GM23338 (cell line): ENCODE measurements at regions not wholly inside any gene's neighbourhood (a gene's known extent, or its start where the extent isn't known, plus 50 kb on each side); places are given as distances from the start of the nearest gene placed in this dataset.

ENCODE experiments used
- ATAC-seq: fragments of 200-7000 bp; cut with Tn5 transposase; 3 replicates; pipeline ENCODE4 v1.9.1; 2020
- DNase-seq: peaks from one replicate; pipeline ENCODE4 v3.0.0-alpha.2; 2015; ENCODE audit warnings: low spot score
- H2AFZ ChIP-seq: fragments of 200-600 bp; sonication (generic); 2 replicates; pipeline ENCODE4 v1.8.0; 2016; ENCODE audit warnings: antibody characterized with exemption, mild to moderate bottlenecking, moderate library complexity
- H3F3A ChIP-seq: fragments of 200-600 bp; sonication (generic); replicated peaks from 2 replicates; pipeline ENCODE4 v1.8.0; 2017; ENCODE audit warnings: antibody characterized with exemption, mixed run types, low read depth
- H3K27ac ChIP-seq: fragments of 200-600 bp; sonication (generic); 2 replicates; pipeline ENCODE4 v1.6.1; 2016; ENCODE audit warnings: low read depth
- H3K27me3 ChIP-seq: fragments of 200-600 bp; sonication (generic); 2 replicates; pipeline ENCODE4 v1.8.0; 2016; ENCODE audit warnings: mild to moderate bottlenecking, mixed run types, moderate library complexity; ENCODE audit not compliant: insufficient read depth
- H3K36me3 ChIP-seq: fragments of 200-600 bp; sonication (generic); 2 replicates; pipeline ENCODE4 v1.8.0; 2016; ENCODE audit warnings: mild to moderate bottlenecking; ENCODE audit not compliant: insufficient read depth
- H3K4me1 ChIP-seq: fragments of 200-600 bp; sonication (generic); 2 replicates; pipeline ENCODE4 v1.8.0; 2016; ENCODE audit warnings: mild to moderate bottlenecking, moderate library complexity; ENCODE audit not compliant: insufficient read depth
- H3K4me2 ChIP-seq: fragments of 200-600 bp; sonication (generic); 2 replicates; pipeline ENCODE4 v1.7.1; 2017; ENCODE audit warnings: mixed run types
- H3K4me3 ChIP-seq: fragments of 200-600 bp; sonication (generic); 2 replicates; pipeline ENCODE4 v1.6.1; 2016; ENCODE audit warnings: mixed run types
- H3K79me2 ChIP-seq: fragments of 200-600 bp; sonication (generic); replicated peaks from 2 replicates; pipeline ENCODE4 v1.8.0; 2017; ENCODE audit warnings: mild to moderate bottlenecking; ENCODE audit not compliant: insufficient read depth
- H3K9me2 ChIP-seq: fragments of 200-600 bp; sonication (generic); 2 replicates; pipeline ENCODE4 v1.8.0; 2017; ENCODE audit not compliant: insufficient read depth
- H4K20me1 ChIP-seq: fragments of 200-600 bp; sonication (generic); replicated peaks from 2 replicates; pipeline ENCODE4 v1.8.0; 2017; ENCODE audit warnings: mild to moderate bottlenecking; ENCODE audit not compliant: insufficient read depth
- H3K27ac Mint-ChIP-seq: 2 replicates; pipeline ENCODE4 v1.8.0; 2020; ENCODE audit warnings: inconsistent platforms, mild to moderate bottlenecking, moderate library complexity, mixed read lengths
- H3K27me3 Mint-ChIP-seq: 3 replicates; pipeline ENCODE4 v1.8.0; 2022; ENCODE audit warnings: low read depth, mild to moderate bottlenecking, moderate library complexity, mixed read lengths, inconsistent platforms; ENCODE audit not compliant: insufficient read depth, poor library complexity
- H3K36me3 Mint-ChIP-seq: 3 replicates; pipeline ENCODE4 v1.8.0; 2021; ENCODE audit warnings: low read depth, mild to moderate bottlenecking, inconsistent platforms, moderate library complexity, mixed read lengths
- H3K4me1 Mint-ChIP-seq: 3 replicates; pipeline ENCODE4 v1.8.0; 2020; ENCODE audit warnings: mild to moderate bottlenecking, inconsistent platforms, mixed read lengths
- H3K4me3 Mint-ChIP-seq: 3 replicates; pipeline ENCODE4 v1.8.0; 2021; ENCODE audit warnings: moderate library complexity, mild to moderate bottlenecking, inconsistent platforms, mixed read lengths
- H3K9me3 Mint-ChIP-seq: 3 replicates; pipeline ENCODE4 v1.8.0; 2020; ENCODE audit warnings: moderate library complexity, mild to moderate bottlenecking, inconsistent platforms, mixed read lengths
- CREB1 ChIP-seq: fragments of 250-450 bp; sonication (Bioruptor Pico); IDR thresholded peaks from 2 replicates; pipeline ENCODE4 v1.5.0; 2020; ENCODE audit warnings: low read depth, mild to moderate bottlenecking, moderate library complexity
- EZH2 ChIP-seq: fragments of 200-600 bp; sonication (generic); IDR thresholded peaks from one replicate; pipeline ENCODE4 v1.8.0; 2017; ENCODE audit warnings: antibody characterized with exemption, mild to moderate bottlenecking, low read depth; ENCODE audit not compliant: unreplicated experiment
- EZH2phosphoT487 ChIP-seq: fragments of 200-600 bp; sonication (generic); IDR thresholded peaks from one replicate; pipeline ENCODE4 v1.8.1; 2018; ENCODE audit warnings: antibody characterized with exemption; ENCODE audit not compliant: unreplicated experiment
- JUNB ChIP-seq: IDR thresholded peaks from one replicate; pipeline ENCODE4 v1.6.1; 2016; ENCODE audit warnings: antibody characterized with exemption; ENCODE audit not compliant: unreplicated experiment
- NANOG ChIP-seq: IDR thresholded peaks from 2 replicates; pipeline ENCODE4 v1.6.1; 2016; ENCODE audit warnings: antibody characterized with exemption, borderline replicate concordance
- POLR2AphosphoS5 ChIP-seq: IDR thresholded peaks from 2 replicates; pipeline ENCODE4 v1.6.1; 2016; ENCODE audit warnings: antibody characterized with exemption, low read depth
- REST ChIP-seq: IDR thresholded peaks from one replicate; pipeline ENCODE4 v1.6.1; 2018; ENCODE audit warnings: antibody characterized with exemption; ENCODE audit not compliant: unreplicated experiment
- STAT1 ChIP-seq: IDR thresholded peaks from one replicate; pipeline ENCODE4 v1.6.1; 2016; ENCODE audit warnings: antibody characterized with exemption; ENCODE audit not compliant: unreplicated experiment
- ZNF462 ChIP-seq: fragments of 250-450 bp; sonication (Bioruptor Pico); IDR thresholded peaks from 2 replicates; pipeline ENCODE4 v1.5.0; 2020; ENCODE audit warnings: mild to moderate bottlenecking, moderate library complexity

DNA sequence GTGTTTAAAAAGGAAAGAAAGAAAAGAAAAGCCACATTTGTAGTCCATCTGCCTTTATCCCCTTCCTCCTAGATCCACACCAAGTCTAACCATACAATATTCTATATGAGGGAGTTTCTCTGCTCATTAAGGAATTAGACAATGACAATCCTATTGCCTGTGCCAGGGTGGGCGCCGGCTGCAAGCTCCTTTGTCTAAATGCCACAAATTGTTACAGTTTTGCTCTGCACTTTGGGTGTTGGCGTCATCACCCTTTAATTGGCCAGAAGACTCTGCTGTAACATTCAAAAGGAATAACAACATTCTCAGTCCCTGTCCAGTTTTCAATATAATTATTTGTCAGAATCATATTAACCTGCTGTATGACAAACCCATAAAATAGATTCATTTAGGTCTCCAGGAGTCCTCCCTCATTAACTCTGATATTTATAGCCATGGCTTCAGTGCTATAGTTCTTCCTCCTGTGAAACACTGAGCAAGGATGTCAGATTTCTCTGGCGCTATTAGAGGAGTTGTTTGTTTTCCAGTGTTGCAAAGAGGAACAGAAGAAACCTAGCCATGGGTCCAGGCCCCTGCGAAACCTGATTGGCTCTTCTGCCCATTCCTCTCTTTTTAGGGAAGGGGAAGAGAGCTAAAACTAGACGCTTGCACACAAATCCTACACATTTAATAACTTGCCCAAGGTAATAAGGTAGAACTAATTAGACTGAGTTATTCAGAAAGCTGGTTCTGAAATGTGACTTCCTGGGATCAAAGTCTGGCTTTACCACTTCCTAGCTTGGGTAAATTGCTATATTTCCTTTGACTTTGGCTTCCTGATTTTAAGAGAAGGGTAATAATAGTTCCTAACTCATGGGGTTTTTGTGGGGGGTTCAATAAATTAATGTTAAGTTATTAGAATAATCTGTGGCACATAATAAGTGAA lies 112.4 kb downstream of the CD47 start:
- no peak for TF ChIP-seq ZNF462 (CRISPR knock-in tag)
- TF ChIP-seq REST: no peak
- TF ChIP-seq POLR2AphosphoS5: no peak
- TF ChIP-seq EZH2phosphoT487: no peak
- no peak for TF ChIP-seq NANOG
- no peak for TF ChIP-seq STAT1
- TF ChIP-seq JUNB: no peak
- TF ChIP-seq EZH2: no peak
- TF ChIP-seq CREB1 (CRISPR knock-in tag): no peak
- Histone ChIP-seq H4K20me1 (no peaks in the 10 kb centered on the region), H3K36me3 (no peaks in the 10 kb centered on the region), H3K4me3 (no peak overlapping the region), H2AFZ (no peak overlapping the region), H3K27ac (no peak overlapping the region), H3K4me1 (no peaks in the 10 kb centered on the region; the same call in 1 of the 2 replicates), H3K27me3 (no peaks in the 10 kb centered on the region), H3K4me2 (no peak overlapping the region), H3K79me2 (no peaks in the 10 kb centered on the region), H3K9me2 (0 out of 2 replicates have a peak, but pooled peaks cover 4% of the 10 kb centered on the region), H3F3A (no peaks in the 10 kb centered on the region)
- Mint-ChIP-seq H3K27me3 (peaks cover 2% of the 10 kb centered on the region), H3K36me3 (no peaks in the 10 kb centered on the region), H3K4me1 (peaks cover 4% of the 10 kb centered on the region), H3K27ac (no peak overlapping the region), H3K9me3 (no peaks in the 10 kb centered on the region), H3K4me3 (no peak overlapping the region)
- DNase-seq (no peak), ATAC-seq (no peak)
